Testis (tissue), 2 donors: ENCODE measurements at regions not wholly inside any gene's neighbourhood (a gene's known extent, or its start where the extent isn't known, plus 50 kb on each side); places are given as distances from the start of the nearest gene placed in this dataset.

Source experiments
- CTCF ChIP-seq, 3 experiments: fragments of 450-650 bp in 2 of 3; fragments of 200-600 bp in 1 of 3; sonication (generic) in 1 of 3; IDR thresholded peaks; one replicate each; pipeline ENCODE4 v1.5.1; 2016 to 2019; ENCODE audit warnings: antibody characterized with exemption in 3 of 3, mild to moderate bottlenecking in 2 of 3, moderate library complexity in 1 of 3
- POLR2A ChIP-seq: fragments of 450-650 bp; IDR thresholded peaks from one replicate; pipeline ENCODE4 v1.6.1; 2017; ENCODE audit warnings: antibody characterized with exemption, mild to moderate bottlenecking, moderate library complexity

GRCh38 chr4:174183259-174183658 lies 100.2 kb downstream of the FBXO8 start:
- TF ChIP-seq POLR2A = no peak
- TF ChIP-seq CTCF (IDR thresholded peaks at IDR 0.05) = no peak
